ENCODE measurements at regions not wholly inside any gene's neighbourhood (a gene's known extent, or its start where the extent isn't known, plus 50 kb on each side); places are given as distances from the start of the nearest gene placed in this dataset.

- no peak for TF ChIP-seq CTCF (IDR thresholded peaks at IDR 0.05; ENCODE audit: insufficient read depth, low read depth, low read length)
- TF ChIP-seq EZH2 (IDR thresholded peaks at IDR 0.05; ENCODE audit: insufficient read depth, low read length) = no peak
These were observed 95.0 kb downstream of the STRADB start for GRCh38 chr2:201546576-201546975.
